ENCODE measurements at regions not wholly inside any gene's neighbourhood (a gene's known extent, or its start where the extent isn't known, plus 50 kb on each side); places are given as distances from the start of the nearest gene placed in this dataset.

- Histone ChIP-seq H3K27ac (no peak overlapping the region), H3K36me3 (no peaks in the 10 kb centered on the region), H3K4me1 (peaks cover 5% of the 10 kb centered on the region), H3K9me3 (ENCODE audit: low read depth) (no peaks in the 10 kb centered on the region), H2AFZ (replicated peaks) (no peak overlapping the region), H3K4me2 (no peak overlapping the region), H3K27me3 (peaks cover 61% of the 10 kb centered on the region), H3K79me2 (ENCODE audit: low read depth) (no peaks in the 10 kb centered on the region), H3K9ac (no peak overlapping the region), H4K20me1 (ENCODE audit: low read depth) (no peaks in the 10 kb centered on the region), H3F3A (ENCODE audit: low read depth) (peaks cover 8% of the 10 kb centered on the region), H3K4me3 (no peak overlapping the region)
- H3K4me1 Mint-ChIP-seq, result peaks cover 10% of the 10 kb centered on the region
- no peak overlapping the region for H3K4me3 Mint-ChIP-seq
- TF ChIP-seq EZH2phosphoT487 (IDR thresholded peaks at IDR 0.05), result no peak
- TF ChIP-seq EZH2 (IDR thresholded peaks at IDR 0.05), result no peak
- no peak for TF ChIP-seq CTCF (IDR thresholded peaks at IDR 0.05)
- H3K27ac Mint-ChIP-seq, result no peak overlapping the region
- peaks cover 12% of the 10 kb centered on the region for H3K27me3 Mint-ChIP-seq (ENCODE audit: insufficient read depth, low read depth)
- H3K36me3 Mint-ChIP-seq, result no peaks in the 10 kb centered on the region
- DNase-seq (ENCODE audit: low spot score), result no peak
- H3K9me3 Mint-ChIP-seq, result peaks cover under 1% of the 10 kb centered on the region
These were observed 72.9 kb upstream of the CTTNBP2NL start for GRCh38 chr1:112322983-112323678.

- Histone ChIP-seq H3K4me2 (peak overlapping the region; percentile 47), H3K4me1 (peaks cover 5% of the 10 kb centered on the region), H3K79me2 (ENCODE audit: low read depth) (no peaks in the 10 kb centered on the region), H3K27me3 (peaks cover 61% of the 10 kb centered on the region), H3K4me3 (no peak overlapping the region), H3K27ac (no peak overlapping the region), H3K36me3 (no peaks in the 10 kb centered on the region), H4K20me1 (ENCODE audit: low read depth) (no peaks in the 10 kb centered on the region), H3F3A (ENCODE audit: low read depth) (peaks cover 8% of the 10 kb centered on the region), H3K9ac (no peak overlapping the region), H2AFZ (replicated peaks) (peak overlapping the region; percentile 60), H3K9me3 (ENCODE audit: low read depth) (no peaks in the 10 kb centered on the region)
- Mint-ChIP-seq H3K27ac (no peak overlapping the region), H3K36me3 (no peaks in the 10 kb centered on the region), H3K4me3 (no peak overlapping the region), H3K4me1 (peaks cover 10% of the 10 kb centered on the region), H3K9me3 (peaks cover 6% of the 10 kb centered on the region), H3K27me3 (ENCODE audit: insufficient read depth, low read depth) (peaks cover 14% of the 10 kb centered on the region)
- DNase-seq (ENCODE audit: low spot score), result peak; percentile 59
- TF ChIP-seq EZH2phosphoT487 (IDR thresholded peaks at IDR 0.05), result no peak
- TF ChIP-seq EZH2 (IDR thresholded peaks at IDR 0.05), result no peak
- no peak for TF ChIP-seq CTCF (IDR thresholded peaks at IDR 0.05)
These were observed 70.5 kb upstream of the CTTNBP2NL start for GRCh38 chr1:112325504-112325903.

GRCh38 chr1:112328600-112328999 is 67.4 kb upstream of the CTTNBP2NL start:
- H2AFZ ChIP-seq (replicated peaks), result no peak overlapping the region
- no peaks in the 10 kb centered on the region for H3K79me2 ChIP-seq (ENCODE audit: low read depth)
- H4K20me1 ChIP-seq (ENCODE audit: low read depth), result no peaks in the 10 kb centered on the region
- peaks cover 8% of the 10 kb centered on the region for H3F3A ChIP-seq (ENCODE audit: low read depth)
- Mint-ChIP-seq H3K4me1 (peaks cover 10% of the 10 kb centered on the region), H3K27ac (no peak overlapping the region), H3K27me3 (ENCODE audit: insufficient read depth, low read depth) (peaks cover 10% of the 10 kb centered on the region), H3K4me3 (no peak overlapping the region), H3K36me3 (no peaks in the 10 kb centered on the region), H3K9me3 (peaks cover 6% of the 10 kb centered on the region)
- H3K9me3 ChIP-seq (ENCODE audit: low read depth), result no peaks in the 10 kb centered on the region
- H3K36me3 ChIP-seq, result no peaks in the 10 kb centered on the region
- no peak overlapping the region for H3K4me2 ChIP-seq
- TF ChIP-seq EZH2 (IDR thresholded peaks at IDR 0.05) (no peak), EZH2phosphoT487 (IDR thresholded peaks at IDR 0.05) (no peak), CTCF (IDR thresholded peaks at IDR 0.05) (no peak)
- no peak overlapping the region for H3K4me3 ChIP-seq
- peaks cover 5% of the 10 kb centered on the region for H3K4me1 ChIP-seq
- no peak overlapping the region for H3K27ac ChIP-seq
- H3K9ac ChIP-seq, result no peak overlapping the region
- DNase-seq (ENCODE audit: low spot score), result no peak
- peaks cover 43% of the 10 kb centered on the region for H3K27me3 ChIP-seq
